ENCODE measurements at regions not wholly inside any gene's neighbourhood (a gene's known extent, or its start where the extent isn't known, plus 50 kb on each side); places are given as distances from the start of the nearest gene placed in this dataset.

DNA sequence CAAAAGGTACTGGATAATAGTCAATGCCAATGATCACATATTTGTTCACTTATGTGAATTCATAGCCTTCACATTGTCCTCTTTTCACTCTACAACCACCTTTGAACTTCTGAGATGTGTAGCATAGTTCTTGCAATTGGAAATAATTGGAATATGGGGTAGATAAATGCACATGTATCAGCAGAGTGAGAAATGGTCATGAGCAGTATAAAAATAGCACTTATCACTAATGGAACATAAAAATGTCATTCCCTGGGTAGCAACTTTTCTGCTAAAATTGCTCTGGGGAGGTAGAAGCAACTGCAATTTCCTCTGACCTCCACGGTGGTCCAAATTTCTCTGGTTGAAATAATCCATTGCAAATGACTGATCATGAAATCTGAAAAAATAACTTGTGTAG lies 1785.7 kb upstream of the FLRT2 start:
- TF ChIP-seq EZH2 (IDR thresholded peaks at IDR 0.05; ENCODE audit: insufficient read depth, poor library complexity, severe bottlenecking) (no peak), EZH2phosphoT487 (IDR thresholded peaks at IDR 0.05; ENCODE audit: insufficient read depth, low read depth) (no peak)
